ENCODE measurements at regions not wholly inside any gene's neighbourhood (a gene's known extent, or its start where the extent isn't known, plus 50 kb on each side); places are given as distances from the start of the nearest gene placed in this dataset.

DNA sequence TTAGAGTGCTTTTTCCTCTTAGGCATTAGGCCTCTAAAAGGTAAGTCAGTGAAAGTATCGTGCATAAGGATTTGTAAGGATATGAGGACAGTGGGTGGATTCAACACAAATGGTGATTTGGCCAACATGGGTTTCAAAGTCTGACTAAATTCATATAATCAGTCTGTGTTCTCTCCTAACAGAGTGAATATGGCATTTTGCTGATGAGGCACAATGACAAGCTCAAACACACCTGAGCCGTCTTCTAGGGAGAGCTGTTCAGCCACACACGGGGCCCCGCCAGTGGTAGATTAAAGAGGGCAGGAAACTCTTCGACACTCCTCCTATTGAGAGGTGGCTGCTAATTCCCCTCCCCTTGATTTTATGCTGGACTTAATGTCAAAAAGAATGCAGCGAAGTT is 59.5 kb upstream of the PROKR2 start:
- TF ChIP-seq, protein P1, sequence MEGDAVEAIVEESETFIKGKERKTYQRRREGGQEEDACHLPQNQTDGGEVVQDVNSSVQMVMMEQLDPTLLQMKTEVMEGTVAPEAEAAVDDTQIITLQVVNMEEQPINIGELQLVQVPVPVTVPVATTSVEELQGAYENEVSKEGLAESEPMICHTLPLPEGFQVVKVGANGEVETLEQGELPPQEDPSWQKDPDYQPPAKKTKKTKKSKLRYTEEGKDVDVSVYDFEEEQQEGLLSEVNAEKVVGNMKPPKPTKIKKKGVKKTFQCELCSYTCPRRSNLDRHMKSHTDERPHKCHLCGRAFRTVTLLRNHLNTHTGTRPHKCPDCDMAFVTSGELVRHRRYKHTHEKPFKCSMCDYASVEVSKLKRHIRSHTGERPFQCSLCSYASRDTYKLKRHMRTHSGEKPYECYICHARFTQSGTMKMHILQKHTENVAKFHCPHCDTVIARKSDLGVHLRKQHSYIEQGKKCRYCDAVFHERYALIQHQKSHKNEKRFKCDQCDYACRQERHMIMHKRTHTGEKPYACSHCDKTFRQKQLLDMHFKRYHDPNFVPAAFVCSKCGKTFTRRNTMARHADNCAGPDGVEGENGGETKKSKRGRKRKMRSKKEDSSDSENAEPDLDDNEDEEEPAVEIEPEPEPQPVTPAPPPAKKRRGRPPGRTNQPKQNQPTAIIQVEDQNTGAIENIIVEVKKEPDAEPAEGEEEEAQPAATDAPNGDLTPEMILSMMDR (IDR thresholded peaks at IDR 0.05), result no peak
- TF ChIP-seq EZH2 (IDR thresholded peaks at IDR 0.05), result no peak
- TF ChIP-seq EZH2phosphoT487 (IDR thresholded peaks at IDR 0.05), result no peak

Measured in neural progenitor cell (in vitro differentiated cells).